GM21526 (cell line): ENCODE measurements at regions not wholly inside any gene's neighbourhood (a gene's known extent, or its start where the extent isn't known, plus 50 kb on each side); places are given as distances from the start of the nearest gene placed in this dataset.

Source experiments
- ATAC-seq: cut with Tn5 transposase; IDR thresholded peaks from one replicate; pipeline ENCODE4 v1.9.1; 2021; ENCODE audit warnings: moderate library complexity; ENCODE audit not compliant: unreplicated experiment, low FRiP score

- no peak for ATAC-seq
Measured at GRCh38 chr6:137434640-137435039, 59.6 kb downstream of the OLIG3 start.

GRCh38 chr6:137432054-137432611 is 62.1 kb downstream of the OLIG3 start:
- peak; percentile 62 for ATAC-seq

GRCh38 chr6:137430954-137431353 is 63.2 kb downstream of the OLIG3 start:
- no peak for ATAC-seq

DNA sequence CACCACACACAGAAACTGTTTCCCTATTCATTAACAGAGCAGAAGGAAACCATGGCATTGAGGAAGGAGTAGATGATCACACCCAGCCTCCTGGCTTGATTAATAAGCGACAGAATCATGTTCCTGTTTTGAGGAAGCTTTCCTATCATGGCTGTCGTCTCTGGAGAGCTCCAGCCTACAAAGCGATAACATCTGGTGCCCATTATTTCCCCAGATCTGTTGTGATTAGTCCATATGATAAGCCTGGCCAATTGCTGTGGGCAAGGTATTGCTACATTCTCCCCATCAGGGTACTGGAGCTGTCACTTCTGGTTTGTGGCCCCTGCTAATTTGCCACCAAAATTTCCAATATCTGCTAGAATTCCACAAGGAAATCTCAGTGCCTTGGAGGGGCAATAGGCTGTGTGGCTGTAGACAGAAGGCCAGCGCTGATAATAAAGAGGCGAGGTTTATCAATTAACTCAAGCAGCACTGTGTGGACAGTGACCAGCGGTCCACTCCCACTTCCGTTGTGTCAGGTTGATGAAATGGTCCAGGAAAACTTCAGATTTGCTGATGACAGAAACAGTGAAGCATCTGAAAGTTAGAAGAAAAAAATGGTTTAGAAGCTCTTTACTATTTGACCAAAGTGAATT is 66.4 kb downstream of the OLIG3 start:
- no peak for ATAC-seq

DNA sequence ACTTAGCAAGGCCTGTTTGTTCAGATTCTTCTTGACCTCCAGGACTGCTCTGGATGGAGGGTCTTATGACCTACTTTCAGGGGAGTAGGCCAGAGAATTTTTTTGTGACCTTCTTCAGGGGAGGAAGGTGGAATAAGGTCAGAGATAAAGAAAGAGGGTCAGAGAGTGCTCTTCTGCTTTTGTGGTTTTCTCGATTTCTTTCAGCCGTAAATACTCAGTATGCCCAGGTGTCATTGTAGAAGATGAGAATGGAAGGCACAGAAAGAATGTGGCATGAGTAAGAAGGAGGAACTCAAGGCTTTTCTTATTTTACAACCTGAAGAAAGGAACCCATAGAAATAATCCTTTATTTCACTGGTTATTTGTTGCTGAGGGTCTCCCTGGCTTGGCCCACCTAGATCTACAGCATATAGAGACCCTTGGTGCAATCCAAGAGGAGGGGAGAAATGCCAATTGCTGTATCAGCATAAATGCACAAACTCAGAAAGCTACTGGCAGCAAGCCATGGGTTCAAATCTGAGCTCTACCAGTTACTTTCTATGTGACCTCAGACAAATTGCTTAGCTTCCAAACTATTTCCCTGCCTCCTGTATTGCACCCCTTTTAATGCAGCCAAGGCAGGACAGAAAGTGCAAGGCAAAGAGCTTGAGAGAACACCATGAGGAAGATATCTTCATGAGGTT is 68.0 kb downstream of the OLIG3 start:
- peak; percentile 50 for ATAC-seq

GRCh38 chr6:137424251-137424650 is 69.9 kb downstream of the OLIG3 start:
- no peak for ATAC-seq

- no peak for ATAC-seq
Measured at GRCh38 chr6:137423451-137424168, 70.6 kb downstream of the OLIG3 start.

DNA sequence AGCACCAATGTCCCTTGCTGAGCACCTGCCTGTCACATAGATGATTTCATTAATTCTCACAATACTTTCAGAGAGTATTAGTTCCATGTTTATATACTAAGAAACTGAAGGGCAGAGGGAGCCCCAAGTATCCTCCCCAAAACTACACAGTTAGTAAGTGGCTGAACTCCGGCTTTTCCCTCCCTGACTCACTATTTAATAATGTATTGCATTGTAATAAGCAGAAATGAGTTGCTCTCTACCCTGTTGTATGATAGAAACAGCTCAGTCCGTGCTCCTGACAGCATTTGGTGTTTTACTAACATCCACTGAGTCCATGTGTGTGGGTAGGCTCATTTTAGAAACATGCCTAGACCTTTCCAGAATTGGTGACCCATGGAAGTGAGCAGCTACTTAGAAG is 76.8 kb downstream of the OLIG3 start:
- no peak for ATAC-seq

GRCh38 chr6:137416376-137417109 is 77.7 kb downstream of the OLIG3 start:
- no peak for ATAC-seq

DNA sequence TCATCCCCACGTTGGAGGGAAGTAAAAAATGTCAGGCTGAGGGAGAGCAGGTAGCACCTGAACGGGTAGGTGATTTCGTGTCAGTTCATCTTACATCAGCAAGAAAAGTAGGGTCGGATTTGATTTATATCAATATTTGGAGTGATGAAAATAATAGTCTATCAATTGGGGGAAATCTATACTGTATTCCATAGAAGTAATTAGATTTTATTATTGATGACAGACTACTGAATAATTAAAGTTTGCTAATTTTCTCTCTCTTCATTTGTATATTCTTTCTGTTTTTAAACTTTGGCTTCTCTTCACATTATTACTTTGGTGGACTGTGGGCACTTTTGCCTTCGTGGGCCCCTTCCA is 78.4 kb downstream of the OLIG3 start:
- ATAC-seq, result no peak

DNA sequence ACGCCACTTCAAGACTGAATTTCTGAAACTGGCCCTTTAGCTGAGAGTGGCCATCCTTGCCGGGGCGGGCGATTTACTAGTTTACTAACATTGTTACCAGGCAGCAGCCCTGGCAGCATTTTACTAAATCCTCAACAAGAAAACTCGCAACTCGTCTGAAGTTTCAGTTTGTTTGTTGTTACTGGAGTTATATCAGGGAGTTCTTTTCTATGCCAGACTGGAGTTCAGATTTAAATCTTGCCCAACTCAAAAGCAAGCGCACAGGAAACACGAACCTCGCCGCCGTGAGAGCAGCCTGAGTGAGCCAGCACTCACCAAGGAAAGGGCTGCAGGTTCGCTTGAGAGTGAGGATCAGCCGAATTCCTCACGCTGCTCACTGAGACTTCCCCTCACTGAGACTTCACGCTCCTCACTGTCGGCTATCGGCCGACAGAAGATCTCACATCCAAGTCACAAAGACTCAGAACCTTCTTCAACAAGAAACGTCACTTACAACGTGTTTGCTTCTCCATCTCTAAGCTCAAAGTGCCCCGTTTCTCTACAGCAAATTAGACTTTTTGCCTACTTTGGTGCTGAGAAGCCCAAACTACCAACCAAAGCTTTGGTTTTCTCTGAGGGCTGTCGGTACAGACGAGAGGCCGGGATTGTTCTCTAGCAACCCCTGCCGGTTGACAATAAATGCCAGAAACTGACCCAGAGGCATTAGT is 78.9 kb downstream of the OLIG3 start:
- ATAC-seq, result peak; percentile 88

GRCh38 chr6:137414599-137414998 is 79.6 kb downstream of the OLIG3 start:
- no peak for ATAC-seq

DNA sequence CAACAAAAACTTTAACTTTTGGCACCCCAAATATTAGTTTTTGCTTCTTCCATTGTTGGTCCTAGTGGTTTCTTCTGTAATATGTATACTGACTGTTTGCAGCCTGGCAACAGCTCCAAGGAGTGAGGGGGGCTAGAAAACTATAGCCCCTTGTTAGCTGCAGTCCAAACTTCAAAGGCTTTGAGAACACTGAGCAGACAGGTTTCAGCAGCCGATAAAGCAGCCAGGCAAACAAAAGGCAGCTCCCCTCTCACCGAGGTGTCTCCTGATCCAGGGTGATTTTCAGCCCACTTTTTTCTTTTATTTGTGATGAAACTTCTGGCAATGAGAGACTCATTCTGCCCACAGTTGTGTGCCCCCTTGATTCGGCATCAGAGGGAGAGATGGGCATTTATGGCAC is 80.7 kb downstream of the OLIG3 start:
- no peak for ATAC-seq

DNA sequence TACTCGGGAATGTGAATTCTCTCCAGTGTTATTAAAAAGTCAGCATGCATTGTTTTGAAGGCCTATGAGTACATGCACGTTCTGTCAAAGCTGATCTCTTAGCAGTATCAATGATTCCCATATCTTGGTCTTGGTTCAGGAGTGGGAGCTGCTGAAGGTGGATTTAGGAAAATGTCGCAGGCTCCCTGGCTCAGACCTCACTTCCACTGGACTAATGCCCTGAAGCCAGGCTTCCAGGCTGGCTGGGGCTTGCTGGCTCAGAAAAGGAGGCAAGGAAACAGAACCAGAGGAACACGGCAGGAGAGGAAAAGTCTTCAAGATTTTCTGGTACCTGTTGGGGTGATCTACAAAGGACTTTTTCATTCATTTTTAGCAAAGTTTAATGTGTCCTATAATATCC is 81.6 kb downstream of the OLIG3 start:
- ATAC-seq, result no peak

GRCh38 chr6:137409266-137409777 is 84.9 kb downstream of the OLIG3 start:
- ATAC-seq, result no peak

GRCh38 chr6:137407816-137408215 is 86.4 kb downstream of the OLIG3 start:
- no peak for ATAC-seq

DNA sequence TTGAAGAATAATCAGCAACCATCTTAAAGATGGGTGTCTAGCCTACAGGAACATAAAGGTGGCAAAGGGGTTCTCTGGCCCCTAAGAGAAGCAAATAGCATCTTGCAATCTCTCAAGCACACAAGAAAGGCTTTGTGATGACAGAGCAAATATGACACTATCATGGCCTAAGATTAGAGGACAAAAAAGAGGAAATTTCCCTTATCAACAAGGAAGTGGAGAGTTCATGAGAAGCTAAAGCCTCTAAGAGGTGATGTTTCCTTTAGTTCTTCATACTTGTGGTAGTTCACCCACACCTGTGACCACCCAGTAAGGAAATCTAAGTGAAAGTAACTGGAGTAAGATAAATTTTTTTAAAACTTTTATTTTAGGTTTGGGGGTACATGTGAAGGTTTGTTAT is 88.4 kb downstream of the OLIG3 start:
- no peak for ATAC-seq

DNA sequence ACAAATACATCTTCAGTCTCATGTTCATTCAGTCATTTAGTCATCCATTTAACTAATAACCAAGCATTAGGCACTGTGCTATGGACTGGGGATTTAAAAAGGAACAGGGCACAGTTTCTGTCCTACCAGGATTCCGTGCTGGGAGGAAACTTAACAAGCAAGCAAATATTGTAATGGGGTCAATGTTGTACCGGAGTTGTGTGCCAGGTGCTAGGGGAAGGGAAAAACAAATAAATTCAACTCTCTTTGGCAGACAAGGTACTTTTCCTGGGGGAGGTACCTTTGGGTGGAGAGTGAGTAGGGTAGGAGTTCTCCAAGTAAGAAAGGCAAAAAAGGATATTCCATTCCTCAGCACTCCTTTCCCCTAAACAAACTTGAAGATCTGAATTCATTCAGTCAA is 90.3 kb downstream of the OLIG3 start:
- no peak for ATAC-seq

- ATAC-seq, result no peak
Measured at GRCh38 chr6:137403443-137403842, 90.8 kb downstream of the OLIG3 start.

DNA sequence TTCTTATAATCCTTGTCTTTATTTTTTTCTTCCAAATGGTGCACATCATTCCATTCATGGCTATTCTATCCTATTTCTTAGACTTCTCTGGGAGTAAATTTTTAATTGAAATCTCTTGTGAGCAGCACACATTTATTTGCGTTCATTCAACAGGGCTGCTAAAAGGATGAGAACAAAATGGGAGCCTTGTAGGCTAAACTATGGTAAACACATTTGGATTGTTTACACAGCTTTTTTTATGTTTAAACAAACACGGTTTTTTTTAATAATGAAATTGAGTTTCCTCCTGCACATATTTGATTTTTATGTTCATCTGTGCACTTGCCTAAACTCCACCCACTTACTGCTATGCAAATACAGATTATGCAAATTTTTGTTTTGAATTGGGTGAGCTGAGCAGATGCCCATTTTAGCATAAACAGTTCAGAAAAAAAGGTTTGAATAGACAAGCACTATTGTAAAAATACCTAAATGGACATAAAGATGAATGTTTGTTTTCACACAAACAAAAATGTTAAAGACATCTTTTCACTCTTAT is 92.0 kb downstream of the OLIG3 start:
- ATAC-seq, result no peak
